Mesenchymal stem cell (in vitro differentiated cells and primary cell): ENCODE measurements at regions not wholly inside any gene's neighbourhood (a gene's known extent, or its start where the extent isn't known, plus 50 kb on each side); places are given as distances from the start of the nearest gene placed in this dataset.

Experiments used
- DNase-seq: peaks from one replicate; pipeline ENCODE4 v3.0.0-alpha.2; 2013
- H2AFZ ChIP-seq: one replicate; pipeline ENCODE4 v1.6.1; 2013; ENCODE audit warnings: low read depth, mild to moderate bottlenecking, control low read depth, inconsistent platforms, low read length, moderate library complexity
- H2AK5ac ChIP-seq: 2 replicates; pipeline ENCODE4 v1.6.1; 2013; ENCODE audit warnings: low read length, moderate library complexity, mild to moderate bottlenecking, inconsistent platforms; ENCODE audit not compliant: severe bottlenecking
- H2BK120ac ChIP-seq: one replicate; pipeline ENCODE4 v1.6.1; 2013; ENCODE audit warnings: low read depth, mild to moderate bottlenecking, inconsistent platforms, low read length, moderate library complexity
- H2BK12ac ChIP-seq, 2 experiments: one replicate each; pipeline ENCODE4 v1.6.1; 2013; ENCODE audit warnings: inconsistent platforms in 2 of 2, low read length in 2 of 2, mild to moderate bottlenecking in 2 of 2, moderate library complexity in 2 of 2, control low read depth in 1 of 2
- H2BK15ac ChIP-seq: one replicate; pipeline ENCODE4 v1.6.1; 2013; ENCODE audit warnings: mild to moderate bottlenecking, low read depth, inconsistent platforms; ENCODE audit not compliant: poor library complexity, severe bottlenecking
- H2BK5ac ChIP-seq: 2 replicates; pipeline ENCODE4 v1.6.1; 2013; ENCODE audit warnings: low read depth, mild to moderate bottlenecking, low read length, control low read depth, inconsistent platforms; ENCODE audit not compliant: poor library complexity, severe bottlenecking
- H3K14ac ChIP-seq, 2 experiments: one replicate each; pipeline ENCODE4 v1.6.1; 2013; ENCODE audit warnings: inconsistent platforms in 2 of 2, low read length in 2 of 2, control low read depth in 1 of 2, mild to moderate bottlenecking in 1 of 2, moderate library complexity in 1 of 2
- H3K18ac ChIP-seq, 2 experiments: one replicate each; pipeline ENCODE4 v1.6.1; 2013; ENCODE audit warnings: inconsistent platforms in 2 of 2, low read length in 2 of 2, control low read depth in 1 of 2, low read depth in 1 of 2, mild to moderate bottlenecking in 1 of 2
- H3K23ac ChIP-seq, 2 experiments: one replicate each; pipeline ENCODE4 v1.6.1; 2013; ENCODE audit warnings: inconsistent platforms in 2 of 2, low read length in 2 of 2, mild to moderate bottlenecking in 2 of 2, moderate library complexity in 2 of 2, control low read depth in 1 of 2
- H3K27ac ChIP-seq: 2 replicates; pipeline ENCODE4 v1.5.1; 2013; ENCODE audit warnings: mild to moderate bottlenecking, moderate library complexity, low read length, control low read depth, inconsistent platforms; ENCODE audit not compliant: poor library complexity, severe bottlenecking
- H3K27me3 ChIP-seq, 2 experiments: 2 replicates each; pipeline versions ENCODE4 v1.6.1 to v1.7.0; 2013; ENCODE audit warnings: low read length in 2 of 2, mild to moderate bottlenecking in 2 of 2, moderate library complexity in 2 of 2, control low read depth in 1 of 2, inconsistent platforms in 1 of 2; ENCODE audit not compliant: control insufficient read depth in 1 of 2, insufficient read depth in 1 of 2
- H3K36me3 ChIP-seq, 2 experiments: 2 replicates each; pipeline versions ENCODE4 v1.6.1 to v1.7.0; 2013; ENCODE audit warnings: low read length in 2 of 2, control low read depth in 1 of 2, inconsistent platforms in 1 of 2, low read depth in 1 of 2, mild to moderate bottlenecking in 1 of 2; ENCODE audit not compliant: insufficient read depth in 2 of 2, control insufficient read depth in 1 of 2
- H3K4ac ChIP-seq, 2 experiments: one replicate each; pipeline ENCODE4 v1.6.1; 2013; ENCODE audit warnings: inconsistent platforms in 2 of 2, low read length in 2 of 2, mild to moderate bottlenecking in 2 of 2, moderate library complexity in 2 of 2, control low read depth in 1 of 2, low read depth in 1 of 2
- H3K4me1 ChIP-seq: 2 replicates; pipeline ENCODE4 v1.6.1; 2013; ENCODE audit warnings: low read depth, low read length, control low read depth; ENCODE audit not compliant: control insufficient read depth, insufficient read depth
- H3K4me2 ChIP-seq: 2 replicates; pipeline ENCODE4 v1.6.1; 2013; ENCODE audit warnings: low read length, mild to moderate bottlenecking, inconsistent platforms; ENCODE audit not compliant: poor library complexity, severe bottlenecking
- H3K4me3 ChIP-seq, 2 experiments: 2 replicates each; pipeline versions ENCODE4 v1.5.1 to v1.7.0; 2013; ENCODE audit warnings: low read length in 2 of 2, mild to moderate bottlenecking in 2 of 2, control low read depth in 1 of 2, low read depth in 1 of 2; ENCODE audit not compliant: insufficient read depth in 1 of 2
- H3K79me1 ChIP-seq: replicated peaks from 2 replicates; pipeline ENCODE4 v1.6.1; 2013; ENCODE audit warnings: mild to moderate bottlenecking, control low read depth, low read length, inconsistent platforms; ENCODE audit not compliant: poor library complexity, severe bottlenecking
- H3K9ac ChIP-seq: 2 replicates; pipeline ENCODE4 v1.7.0; 2013; ENCODE audit warnings: mild to moderate bottlenecking, low read length, moderate library complexity
- H3K9me3 ChIP-seq: 2 replicates; pipeline ENCODE4 v1.7.0; 2013; ENCODE audit warnings: mild to moderate bottlenecking, low read length; ENCODE audit not compliant: control insufficient read depth
- H4K8ac ChIP-seq: one replicate; pipeline ENCODE4 v1.6.1; 2013; ENCODE audit warnings: inconsistent platforms, mild to moderate bottlenecking, low read length, moderate library complexity
- H4K91ac ChIP-seq: one replicate; pipeline ENCODE4 v1.6.1; 2013; ENCODE audit warnings: mild to moderate bottlenecking, low read length, inconsistent platforms
- WGBS: methylation state at CpG from one replicate; pipeline ENCODE4 v1.1.7; 2013; ENCODE audit warnings: mixed read lengths; 5-methylcytosine and 5-hydroxymethylcytosine counted together

GRCh38 chr5:34410411-34411139, 245.6 kb upstream of the RAI14 start:
- no peaks in the 10 kb centered on the region for H3K9me3 ChIP-seq
- H3K27ac ChIP-seq = no peak overlapping the region
- no peak overlapping the region for H2BK5ac ChIP-seq
- H2AK5ac ChIP-seq = no peak overlapping the region
- H3K4me1 ChIP-seq = peaks cover 2% of the 10 kb centered on the region
- no peak overlapping the region for H3K14ac ChIP-seq
- no peak overlapping the region for H2BK15ac ChIP-seq
- no peak overlapping the region for H3K9ac ChIP-seq
- WGBS = 37% methylated on average over 2 of the region's 2 CpGs
- H3K4me2 ChIP-seq = no peak overlapping the region
- DNase-seq = no peak
- no peaks in the 10 kb centered on the region for H3K27me3 ChIP-seq
- no peaks in the 10 kb centered on the region for H3K36me3 ChIP-seq
- no peak overlapping the region for H4K91ac ChIP-seq
- no peak overlapping the region for H2BK12ac ChIP-seq
- no peak overlapping the region for H2BK120ac ChIP-seq
- H3K79me1 ChIP-seq = no peaks in the 10 kb centered on the region
- H3K18ac ChIP-seq = no peak overlapping the region
- H3K23ac ChIP-seq = no peak overlapping the region
- no peak overlapping the region for H3K4me3 ChIP-seq
- no peak overlapping the region for H4K8ac ChIP-seq
- H2AFZ ChIP-seq = no peak overlapping the region
- no peak overlapping the region for H3K4ac ChIP-seq

- Histone ChIP-seq H3K23ac (no peak overlapping the region), H2BK12ac (no peak overlapping the region), H2BK120ac (no peak overlapping the region), H2AK5ac (no peak overlapping the region), H3K36me3 (no peaks in the 10 kb centered on the region), H3K27ac (no peak overlapping the region), H2AFZ (no peak overlapping the region), H3K9me3 (no peaks in the 10 kb centered on the region), H3K79me1 (no peaks in the 10 kb centered on the region), H3K14ac (no peak overlapping the region), H3K18ac (peak overlapping the region in 1 of 2 experiments; percentile 18), H3K9ac (no peak overlapping the region), H3K4me3 (no peak overlapping the region), H3K4me1 (peaks cover 2% of the 10 kb centered on the region), H4K91ac (no peak overlapping the region), H3K4me2 (no peak overlapping the region), H3K4ac (peak overlapping the region in 1 of 2 experiments; percentile 7), H2BK15ac (no peak overlapping the region), H4K8ac (no peak overlapping the region), H3K27me3 (no peaks in the 10 kb centered on the region), H2BK5ac (no peak overlapping the region)
- DNase-seq = no peak
These were observed 244.4 kb upstream of the RAI14 start for GRCh38 chr5:34411470-34412346.

- Histone ChIP-seq H3K27ac (no peak overlapping the region), H3K23ac (no peak overlapping the region), H2AK5ac (no peak overlapping the region), H3K4ac (no peak overlapping the region), H4K8ac (no peak overlapping the region), H2BK15ac (no peak overlapping the region), H2BK120ac (no peak overlapping the region), H2BK12ac (no peak overlapping the region), H3K4me2 (no peak overlapping the region), H3K4me3 (no peak overlapping the region), H3K18ac (no peak overlapping the region), H3K9ac (no peak overlapping the region), H3K27me3 (no peaks in the 10 kb centered on the region), H3K9me3 (no peaks in the 10 kb centered on the region), H2AFZ (no peak overlapping the region), H3K14ac (no peak overlapping the region), H3K36me3 (no peaks in the 10 kb centered on the region), H3K4me1 (peaks cover 2% of the 10 kb centered on the region), H3K79me1 (no peaks in the 10 kb centered on the region), H2BK5ac (no peak overlapping the region), H4K91ac (no peak overlapping the region)
- WGBS = 65% methylated on average over 1 of the region's 2 CpGs
- DNase-seq = no peak
These were observed 243.4 kb upstream of the RAI14 start for GRCh38 chr5:34412736-34413135.

- no peak overlapping the region for H3K4me2 ChIP-seq
- no peak overlapping the region for H2BK5ac ChIP-seq
- H2BK120ac ChIP-seq = peak overlapping the region; percentile 8
- no peak overlapping the region for H2AK5ac ChIP-seq
- no peak overlapping the region for H2AFZ ChIP-seq
- H2BK12ac ChIP-seq = no peak overlapping the region
- no peaks in the 10 kb centered on the region for H3K36me3 ChIP-seq
- DNase-seq = peak; percentile 78
- no CpG with 5 or more reads among the region's 2 CpGs for WGBS
- H3K4me3 ChIP-seq = no peak overlapping the region
- H3K18ac ChIP-seq = peak overlapping the region in 1 of 2 experiments; percentile 52
- no peak overlapping the region for H3K27ac ChIP-seq
- H3K4ac ChIP-seq = no peak overlapping the region
- no peak overlapping the region for H2BK15ac ChIP-seq
- no peak overlapping the region for H3K14ac ChIP-seq
- H4K91ac ChIP-seq = no peak overlapping the region
- H3K79me1 ChIP-seq = no peaks in the 10 kb centered on the region
- H3K9me3 ChIP-seq = peaks cover 4% of the 10 kb centered on the region
- no peak overlapping the region for H4K8ac ChIP-seq
- no peak overlapping the region for H3K9ac ChIP-seq
- no peak overlapping the region for H3K23ac ChIP-seq
- H3K4me1 ChIP-seq = peaks cover 2% of the 10 kb centered on the region
- H3K27me3 ChIP-seq = no peaks in the 10 kb centered on the region
These were observed 240.4 kb upstream of the RAI14 start for GRCh38 chr5:34415559-34416198.
